ENCODE measurements at regions not wholly inside any gene's neighbourhood (a gene's known extent, or its start where the extent isn't known, plus 50 kb on each side); places are given as distances from the start of the nearest gene placed in this dataset.
A peak's percentile ranks its signal among the peaks of the same experiment; 100 is the strongest.

DNA sequence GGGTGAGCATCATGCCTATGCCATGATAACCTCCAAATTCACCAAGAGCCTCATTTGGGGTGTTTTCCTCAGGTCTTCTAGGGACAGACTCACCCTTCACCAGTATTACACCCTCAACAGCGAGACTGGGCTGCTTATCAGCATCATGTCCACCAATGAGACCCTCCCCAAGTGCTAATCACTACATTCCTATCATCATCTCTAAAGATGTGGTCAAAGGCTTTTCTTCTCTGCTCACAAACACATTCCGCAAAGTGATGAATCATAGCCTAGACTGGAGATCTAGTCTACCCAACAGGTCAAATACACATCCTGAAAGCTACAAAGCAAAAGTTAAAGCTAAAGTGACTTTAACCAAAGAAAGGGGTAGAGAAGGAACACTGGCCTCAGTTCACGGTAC lies 75.3 kb upstream of the C7orf33 start:
- no peak for DNase-seq

DNA sequence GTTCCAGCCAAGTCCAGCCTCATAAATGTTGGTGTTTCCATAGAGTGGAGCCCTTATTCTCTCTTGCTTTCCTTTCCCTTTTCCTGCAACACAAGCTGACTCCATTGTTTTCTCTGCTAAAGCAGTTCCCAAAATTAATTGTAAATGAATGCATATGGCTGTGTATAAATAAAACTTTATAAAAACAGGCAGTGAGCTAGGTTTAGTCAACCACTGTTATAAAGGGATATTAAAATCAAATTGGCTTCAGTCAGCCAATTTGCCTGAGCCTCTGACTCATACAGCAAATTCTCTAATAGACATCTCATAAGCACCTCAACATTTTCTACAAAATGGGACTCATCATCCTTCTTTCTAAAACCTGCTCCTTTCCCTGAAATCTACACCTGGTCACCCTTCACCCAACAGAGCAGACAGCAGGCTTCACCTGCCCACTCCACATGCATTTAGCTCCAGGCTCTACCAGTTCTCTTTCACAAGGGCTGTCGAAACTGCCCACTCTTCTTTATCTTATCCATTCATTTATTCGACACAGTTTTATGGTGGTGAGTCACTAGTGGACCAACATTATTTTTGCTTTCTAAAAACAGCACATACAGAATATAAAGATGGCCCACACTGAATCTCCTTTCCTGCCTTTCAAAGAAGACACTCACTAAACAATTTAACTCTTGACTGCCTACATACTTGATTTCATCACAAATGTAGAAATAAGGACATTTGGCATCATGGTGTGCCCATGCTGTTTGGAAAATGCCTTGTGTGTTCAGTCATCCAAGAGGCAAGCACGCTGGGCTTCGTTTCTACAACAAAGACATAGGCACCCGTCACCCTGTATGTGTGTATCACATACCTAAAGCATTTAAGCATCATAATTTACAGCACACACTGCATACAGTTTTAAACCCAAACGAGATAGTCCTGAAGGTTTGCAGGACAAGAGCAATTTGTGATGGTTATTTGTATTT lies 74.6 kb upstream of the C7orf33 start:
- DNase-seq, result no peak

DNA sequence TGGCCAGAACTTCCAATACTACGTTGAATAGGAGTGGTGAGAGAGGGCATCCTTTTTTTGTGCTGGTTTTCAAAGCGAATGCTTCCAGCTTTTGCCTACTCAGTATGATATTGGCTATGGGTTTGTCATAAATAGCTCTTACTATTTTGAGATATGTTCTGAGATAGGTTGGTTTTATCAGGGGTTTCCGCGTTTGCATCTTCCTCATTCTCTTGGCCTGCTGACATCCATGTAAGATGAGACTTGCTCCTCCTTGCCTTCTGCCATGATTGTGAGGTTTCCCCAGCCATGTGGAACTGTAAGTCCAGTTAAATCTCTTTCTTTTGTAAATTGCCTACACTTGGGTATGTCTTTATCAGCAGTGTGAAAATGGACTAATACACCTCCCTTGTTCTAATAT lies 71.2 kb upstream of the C7orf33 start:
- peak in 1 of 2 donors; percentile 8 for DNase-seq

DNA sequence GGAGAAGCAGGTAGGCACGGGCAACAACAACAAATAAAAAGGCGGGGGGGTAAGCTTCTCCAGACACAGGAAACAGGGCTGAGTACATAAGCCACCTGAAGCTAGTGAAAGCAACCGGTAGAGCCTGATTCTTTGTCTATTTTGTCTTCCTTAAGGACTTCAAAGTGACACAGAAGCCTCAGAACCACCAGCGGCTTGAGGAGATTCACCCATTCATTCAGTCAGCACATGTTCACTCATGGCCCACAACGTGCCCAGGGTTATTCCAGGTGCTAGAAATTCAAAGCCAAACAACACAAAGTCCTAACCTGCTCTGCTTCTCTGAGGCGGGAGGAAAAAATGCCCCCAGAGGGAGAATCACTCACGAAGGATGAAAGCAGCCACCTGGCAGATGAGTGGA lies 69.3 kb upstream of the C7orf33 start:
- DNase-seq, result no peak

DNA sequence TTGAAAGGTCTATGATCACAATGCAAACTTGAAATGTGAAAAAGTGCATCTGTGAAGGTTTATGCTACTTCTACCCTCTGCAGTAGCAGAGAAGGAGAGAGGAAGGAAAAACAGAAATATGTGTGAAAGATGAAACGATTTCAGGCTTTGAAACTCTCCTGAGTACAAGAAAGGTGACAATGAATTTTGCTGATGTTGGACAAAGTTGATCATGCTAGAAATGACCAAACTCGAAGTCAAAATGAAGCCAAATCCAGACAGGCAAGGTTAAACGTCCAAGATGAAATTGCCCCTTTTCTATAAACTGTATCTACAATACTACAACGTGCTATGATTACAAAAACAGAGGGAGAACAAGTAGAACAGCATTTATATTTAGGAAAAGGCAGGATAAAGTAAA lies 67.0 kb upstream of the C7orf33 start:
- no peak for DNase-seq

DNA sequence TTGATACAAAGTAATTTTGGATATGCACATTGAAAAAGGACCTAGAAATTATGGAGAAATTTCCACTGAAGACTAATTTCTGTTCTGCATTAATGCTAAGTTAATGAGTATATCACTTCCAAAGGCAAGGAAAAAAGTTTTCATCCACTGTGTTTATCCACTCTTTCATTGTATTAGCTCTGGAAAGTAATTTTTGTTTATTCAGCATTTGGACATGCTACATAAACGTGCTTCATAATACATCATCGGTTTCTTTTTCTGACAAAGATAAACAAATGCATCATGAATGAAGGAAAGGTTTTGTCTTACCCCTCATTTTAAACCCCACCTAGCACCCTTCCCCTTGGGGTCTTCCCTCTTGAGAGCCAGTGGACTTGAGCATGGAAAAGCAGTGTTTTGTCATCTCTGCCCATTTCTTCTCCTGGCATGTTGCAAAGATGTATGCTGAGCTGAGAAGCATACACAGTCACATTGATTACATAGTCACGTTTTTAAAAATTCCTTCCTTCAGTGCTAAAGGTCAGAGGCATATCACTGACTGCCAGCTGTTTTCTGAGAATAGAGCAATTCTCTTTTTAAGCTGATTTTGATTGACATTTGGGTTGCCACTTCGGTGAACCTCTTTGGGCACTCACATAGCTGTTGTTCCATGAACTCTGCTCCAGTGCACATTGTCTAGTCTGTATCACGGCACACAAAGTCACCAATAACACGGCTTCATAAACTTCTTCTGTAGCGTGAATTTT lies 65.9 kb upstream of the C7orf33 start:
- no peak for DNase-seq

DNA sequence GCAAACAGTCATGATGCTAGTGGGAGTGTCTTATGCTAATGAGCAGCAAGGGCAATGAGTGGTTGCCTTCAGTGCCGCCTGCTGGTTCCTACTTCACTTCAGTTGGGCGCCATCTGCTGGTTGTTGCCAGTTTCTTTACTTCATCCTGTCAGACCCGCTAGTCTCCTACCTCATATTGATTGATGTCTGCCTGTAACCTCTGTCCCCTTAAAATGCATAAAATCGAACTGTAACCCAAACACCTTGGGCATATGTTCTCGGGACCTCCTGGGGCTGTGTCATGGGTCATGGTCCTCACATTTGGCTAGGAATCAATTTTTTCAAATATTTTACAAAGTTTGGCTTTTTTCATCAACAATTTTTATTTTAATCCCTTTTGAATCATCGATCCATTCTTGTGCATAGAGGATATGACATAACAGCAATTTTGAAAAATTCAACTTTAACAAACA lies 62.8 kb upstream of the C7orf33 start:
- DNase-seq, result peak; percentile 1 to 82

DNA sequence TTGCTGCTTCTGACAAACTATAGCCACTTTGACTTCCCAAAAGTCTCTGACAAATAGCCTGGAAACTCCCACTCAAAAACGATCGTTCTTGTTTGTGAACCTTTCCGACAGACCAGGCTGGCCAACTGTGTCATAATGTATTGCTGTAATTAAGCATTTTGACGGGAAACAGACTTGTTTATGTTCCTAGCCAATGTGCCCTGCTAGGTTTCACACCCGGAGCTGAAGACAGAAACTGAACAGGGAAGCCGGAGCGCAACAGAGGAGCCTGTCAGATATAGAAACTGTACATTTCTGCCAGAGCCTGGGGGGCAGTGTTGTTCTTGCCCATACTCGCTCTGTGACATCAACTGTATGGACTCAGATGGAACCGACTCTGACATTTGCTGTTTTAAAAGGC lies 55.3 kb upstream of the C7orf33 start:
- DNase-seq, result peak; percentile 3 to 62

DNA sequence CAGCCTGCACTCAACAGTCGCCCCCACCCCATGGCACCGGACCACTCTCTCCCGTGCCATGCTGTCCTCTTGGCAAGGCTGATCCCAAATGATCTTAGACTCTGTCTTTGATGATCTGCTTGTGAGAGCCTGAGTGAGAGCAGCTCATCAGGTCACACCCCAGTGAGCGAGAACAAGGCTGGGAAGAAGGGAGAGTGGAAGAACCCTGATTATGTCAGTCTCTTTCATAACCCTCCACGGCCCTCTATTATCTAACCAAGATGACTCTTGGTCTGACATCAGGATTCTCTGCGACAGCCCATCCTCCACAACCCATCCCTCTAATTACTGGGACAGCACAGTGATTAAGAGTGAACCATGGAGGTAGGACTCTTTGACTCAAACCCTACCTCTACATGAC lies 53.1 kb upstream of the C7orf33 start:
- DNase-seq, result no peak

DNA sequence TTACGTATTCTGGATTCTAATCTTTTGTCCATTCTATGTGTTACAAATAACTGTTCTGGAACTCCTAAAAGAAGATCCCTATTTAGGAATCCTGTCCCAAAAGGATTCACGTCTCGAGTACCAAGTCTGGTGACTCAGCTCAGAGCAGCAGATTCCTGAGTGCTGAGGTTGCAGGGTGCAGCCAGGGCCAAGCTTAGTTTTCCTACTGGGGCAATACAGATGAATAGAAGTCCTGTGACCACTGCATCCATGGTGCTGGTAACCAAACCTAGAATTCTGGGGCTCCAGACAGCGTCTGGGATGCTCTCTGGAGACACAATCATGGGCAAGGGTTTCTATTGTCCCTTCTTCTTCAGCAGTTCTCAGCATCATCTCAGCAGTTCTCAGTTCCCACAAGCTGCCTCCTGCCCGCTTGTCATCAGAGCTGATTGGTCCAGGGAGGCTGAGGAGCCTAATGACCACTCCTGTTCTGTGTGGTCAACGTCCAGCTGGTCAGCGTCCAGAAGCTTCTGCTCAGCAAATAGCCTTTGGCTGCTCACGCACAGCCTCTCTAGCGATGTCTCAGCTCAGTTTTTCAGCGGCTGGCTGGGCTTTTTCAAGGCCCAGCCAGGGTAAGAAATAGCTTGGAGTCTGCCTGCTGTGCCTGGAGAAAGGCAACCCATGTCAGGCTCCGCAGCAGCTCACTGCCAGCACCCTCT lies 50.4 kb upstream of the C7orf33 start:
- no peak for DNase-seq
